MG63 (cell line): ENCODE measurements at regions not wholly inside any gene's neighbourhood (a gene's known extent, or its start where the extent isn't known, plus 50 kb on each side); places are given as distances from the start of the nearest gene placed in this dataset.

ENCODE experiments used
- DNase-seq: peaks from one replicate; pipeline ENCODE4 v3.0.0-alpha.2; 2020
- H3K27me3 ChIP-seq: fragments of 250-450 bp; sonication (Bioruptor Pico); 2 replicates; pipeline ENCODE4 v1.5.1; 2020; ENCODE audit warnings: mild to moderate bottlenecking, moderate library complexity
- H3K36me3 ChIP-seq: fragments of 250-450 bp; sonication (Bioruptor Pico); 2 replicates; pipeline ENCODE4 v1.5.1; 2020; ENCODE audit warnings: mild to moderate bottlenecking, moderate library complexity
- H3K4me3 ChIP-seq: fragments of 250-450 bp; sonication (Bioruptor Pico); 2 replicates; pipeline ENCODE4 v1.5.1; 2020; ENCODE audit warnings: mild to moderate bottlenecking, moderate library complexity
- H3K9me3 ChIP-seq: fragments of 250-450 bp; sonication (Bioruptor Pico); 2 replicates; pipeline ENCODE4 v1.5.1; 2020; ENCODE audit warnings: mild to moderate bottlenecking, moderate library complexity

- Histone ChIP-seq H3K36me3 (no peaks in the 10 kb centered on the region), H3K9me3 (no peaks in the 10 kb centered on the region), H3K27me3 (no peaks in the 10 kb centered on the region), H3K4me3 (no peak overlapping the region)
- DNase-seq: no peak
Observed at GRCh38 chr20:24256307-24256706, 213.1 kb upstream of the SYNDIG1 start.

- DNase-seq: no peak
- Histone ChIP-seq H3K27me3 (no peaks in the 10 kb centered on the region), H3K4me3 (no peak overlapping the region), H3K36me3 (no peaks in the 10 kb centered on the region), H3K9me3 (no peaks in the 10 kb centered on the region)
Observed at GRCh38 chr20:24254480-24254879, 214.9 kb upstream of the SYNDIG1 start.

GRCh38 chr20:24253321-24253720 lies 216.1 kb upstream of the SYNDIG1 start:
- Histone ChIP-seq H3K36me3 (no peaks in the 10 kb centered on the region), H3K9me3 (no peaks in the 10 kb centered on the region), H3K4me3 (no peak overlapping the region), H3K27me3 (no peaks in the 10 kb centered on the region)
- no peak for DNase-seq

GRCh38 chr20:24245094-24245493 lies 224.3 kb upstream of the SYNDIG1 start:
- no peak for DNase-seq
- H3K4me3 ChIP-seq: no peak overlapping the region
- no peaks in the 10 kb centered on the region for H3K36me3 ChIP-seq
- no peaks in the 10 kb centered on the region for H3K27me3 ChIP-seq
- no peaks in the 10 kb centered on the region for H3K9me3 ChIP-seq

GRCh38 chr20:24242763-24243162 lies 226.7 kb upstream of the SYNDIG1 start:
- no peak for DNase-seq
- Histone ChIP-seq H3K9me3 (no peaks in the 10 kb centered on the region), H3K36me3 (no peaks in the 10 kb centered on the region), H3K4me3 (no peak overlapping the region), H3K27me3 (no peaks in the 10 kb centered on the region)

- DNase-seq: no peak
- Histone ChIP-seq H3K27me3 (no peaks in the 10 kb centered on the region), H3K4me3 (no peak overlapping the region), H3K9me3 (no peaks in the 10 kb centered on the region), H3K36me3 (no peaks in the 10 kb centered on the region)
Observed at GRCh38 chr20:24241466-24241865, 228.0 kb upstream of the SYNDIG1 start.

GRCh38 chr20:24236963-24237362 lies 232.5 kb upstream of the SYNDIG1 start:
- DNase-seq: no peak

GRCh38 chr20:24236201-24236600 lies 233.2 kb upstream of the SYNDIG1 start:
- Histone ChIP-seq H3K27me3 (no peaks in the 10 kb centered on the region), H3K4me3 (no peak overlapping the region), H3K36me3 (no peaks in the 10 kb centered on the region), H3K9me3 (no peaks in the 10 kb centered on the region)
- DNase-seq: no peak

More at GRCh38 chr20:24236963-24237362, 232.5 kb upstream of the SYNDIG1 start:
- Histone ChIP-seq H3K36me3 (no peaks in the 10 kb centered on the region), H3K9me3 (no peaks in the 10 kb centered on the region), H3K4me3 (no peak overlapping the region), H3K27me3 (no peaks in the 10 kb centered on the region)

GRCh38 chr20:24235296-24236175 lies 233.9 kb upstream of the SYNDIG1 start:
- Histone ChIP-seq H3K27me3 (no peaks in the 10 kb centered on the region), H3K36me3 (no peaks in the 10 kb centered on the region), H3K9me3 (no peaks in the 10 kb centered on the region), H3K4me3 (no peak overlapping the region)
- no peak for DNase-seq

GRCh38 chr20:24227600-24227999 lies 239.0 kb upstream of the GGTLC1 start:
- no peaks in the 10 kb centered on the region for H3K9me3 ChIP-seq
- no peaks in the 10 kb centered on the region for H3K36me3 ChIP-seq
- DNase-seq: no peak
- no peaks in the 10 kb centered on the region for H3K27me3 ChIP-seq
- no peak overlapping the region for H3K4me3 ChIP-seq

- Histone ChIP-seq H3K9me3 (no peaks in the 10 kb centered on the region), H3K4me3 (no peak overlapping the region), H3K36me3 (no peaks in the 10 kb centered on the region), H3K27me3 (no peaks in the 10 kb centered on the region)
- no peak for DNase-seq
Observed at GRCh38 chr20:24212494-24212893, 223.9 kb upstream of the GGTLC1 start.

- Histone ChIP-seq H3K36me3 (no peaks in the 10 kb centered on the region), H3K27me3 (no peaks in the 10 kb centered on the region), H3K9me3 (no peaks in the 10 kb centered on the region), H3K4me3 (no peak overlapping the region)
- DNase-seq: no peak
Observed at GRCh38 chr20:24211972-24212371, 223.4 kb upstream of the GGTLC1 start.

- Histone ChIP-seq H3K27me3 (no peaks in the 10 kb centered on the region), H3K36me3 (no peaks in the 10 kb centered on the region), H3K4me3 (no peak overlapping the region), H3K9me3 (no peaks in the 10 kb centered on the region)
- no peak for DNase-seq
Observed at GRCh38 chr20:24210356-24210755, 221.8 kb upstream of the GGTLC1 start.

- Histone ChIP-seq H3K36me3 (no peaks in the 10 kb centered on the region), H3K4me3 (no peak overlapping the region), H3K27me3 (no peaks in the 10 kb centered on the region), H3K9me3 (no peaks in the 10 kb centered on the region)
- no peak for DNase-seq
Observed at GRCh38 chr20:24208652-24209051, 220.1 kb upstream of the GGTLC1 start.

GRCh38 chr20:24207803-24208300 lies 219.3 kb upstream of the GGTLC1 start:
- Histone ChIP-seq H3K36me3 (no peaks in the 10 kb centered on the region), H3K4me3 (no peak overlapping the region), H3K9me3 (no peaks in the 10 kb centered on the region), H3K27me3 (no peaks in the 10 kb centered on the region)
- no peak for DNase-seq

GRCh38 chr20:24206995-24207394 lies 218.4 kb upstream of the GGTLC1 start:
- H3K27me3 ChIP-seq: no peaks in the 10 kb centered on the region
- no peak overlapping the region for H3K4me3 ChIP-seq
- H3K9me3 ChIP-seq: no peaks in the 10 kb centered on the region
- no peak for DNase-seq
- no peaks in the 10 kb centered on the region for H3K36me3 ChIP-seq

GRCh38 chr20:24203526-24204183 lies 215.1 kb upstream of the GGTLC1 start:
- Histone ChIP-seq H3K27me3 (no peaks in the 10 kb centered on the region), H3K4me3 (no peak overlapping the region), H3K36me3 (no peaks in the 10 kb centered on the region), H3K9me3 (no peaks in the 10 kb centered on the region)
- no peak for DNase-seq

- Histone ChIP-seq H3K27me3 (no peaks in the 10 kb centered on the region), H3K4me3 (no peak overlapping the region), H3K9me3 (no peaks in the 10 kb centered on the region), H3K36me3 (no peaks in the 10 kb centered on the region)
- DNase-seq: no peak
Observed at GRCh38 chr20:24199501-24199900, 210.9 kb upstream of the GGTLC1 start.
